Colonic mucosa (tissue), 4 donors: ENCODE measurements at regions not wholly inside any gene's neighbourhood (a gene's known extent, or its start where the extent isn't known, plus 50 kb on each side); places are given as distances from the start of the nearest gene placed in this dataset.
"Not testable (repeated sequence)": the region's sequence is repeated elsewhere in the genome, so short reads cannot be mapped to it uniquely, and the experiment has no call there.

ENCODE experiments used
- DNase-seq: peaks from one replicate; pipeline ENCODE4 v3.0.0-alpha.2; 2020
- H3K27ac ChIP-seq: fragments of 200-600 bp; one replicate; pipeline ENCODE4 v1.8.0; 2021
- H3K27me3 ChIP-seq: fragments of 200-600 bp; one replicate; pipeline ENCODE4 v1.8.0; 2021
- H3K36me3 ChIP-seq: fragments of 200-600 bp; one replicate; pipeline ENCODE4 v1.8.0; 2021
- H3K4me1 ChIP-seq: fragments of 200-600 bp; one replicate; pipeline ENCODE4 v1.8.0; 2021; ENCODE audit warnings: mild to moderate bottlenecking
- H3K4me3 ChIP-seq: fragments of 200-600 bp; one replicate; pipeline ENCODE4 v1.8.0; 2021
- H3K9ac ChIP-seq, 2 donors: one replicate each; pipeline ENCODE4 v1.7.0; 2013; ENCODE audit warnings: control low read depth in 2 of 2, low read depth in 2 of 2, low read length in 2 of 2
- H3K9me3 ChIP-seq: fragments of 200-600 bp; one replicate; pipeline ENCODE4 v1.8.0; 2021
- intact Hi-C: fragments of 100-400 bp; cut with DNase I; formaldehyde crosslinking; loops from one replicate; pipeline ENCODE4 v1.14.1; 2022
- TF ChIP-seq, protein P1 (sequence below): fragments of 200-600 bp; IDR thresholded peaks from one replicate; pipeline ENCODE4 v1.8.0; 2022; ENCODE audit warnings: antibody characterized with exemption, mild to moderate bottlenecking
- donor health status: healthy.
- donor health status: DM: no; HTN: no; CAD: no.
- donor health status: DM: no; HTN: no; CAD: no.

- no peaks in the 10 kb centered on the region for H3K4me1 ChIP-seq
- no peaks in the 10 kb centered on the region for H3K27me3 ChIP-seq
- no peak for DNase-seq
- H3K9me3 ChIP-seq: no peaks in the 10 kb centered on the region
- H3K4me3 ChIP-seq: no peak overlapping the region
- TF ChIP-seq, protein P1, sequence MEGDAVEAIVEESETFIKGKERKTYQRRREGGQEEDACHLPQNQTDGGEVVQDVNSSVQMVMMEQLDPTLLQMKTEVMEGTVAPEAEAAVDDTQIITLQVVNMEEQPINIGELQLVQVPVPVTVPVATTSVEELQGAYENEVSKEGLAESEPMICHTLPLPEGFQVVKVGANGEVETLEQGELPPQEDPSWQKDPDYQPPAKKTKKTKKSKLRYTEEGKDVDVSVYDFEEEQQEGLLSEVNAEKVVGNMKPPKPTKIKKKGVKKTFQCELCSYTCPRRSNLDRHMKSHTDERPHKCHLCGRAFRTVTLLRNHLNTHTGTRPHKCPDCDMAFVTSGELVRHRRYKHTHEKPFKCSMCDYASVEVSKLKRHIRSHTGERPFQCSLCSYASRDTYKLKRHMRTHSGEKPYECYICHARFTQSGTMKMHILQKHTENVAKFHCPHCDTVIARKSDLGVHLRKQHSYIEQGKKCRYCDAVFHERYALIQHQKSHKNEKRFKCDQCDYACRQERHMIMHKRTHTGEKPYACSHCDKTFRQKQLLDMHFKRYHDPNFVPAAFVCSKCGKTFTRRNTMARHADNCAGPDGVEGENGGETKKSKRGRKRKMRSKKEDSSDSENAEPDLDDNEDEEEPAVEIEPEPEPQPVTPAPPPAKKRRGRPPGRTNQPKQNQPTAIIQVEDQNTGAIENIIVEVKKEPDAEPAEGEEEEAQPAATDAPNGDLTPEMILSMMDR: no peak
- H3K27ac ChIP-seq: no peak overlapping the region
- H3K36me3 ChIP-seq: no peaks in the 10 kb centered on the region
- intact Hi-C loops: no loop called here
- H3K9ac ChIP-seq: no peak overlapping the region
Measured at GRCh38 chr2:175247159-175247558, 65.6 kb upstream of the ATP5MC3 start.

DNA sequence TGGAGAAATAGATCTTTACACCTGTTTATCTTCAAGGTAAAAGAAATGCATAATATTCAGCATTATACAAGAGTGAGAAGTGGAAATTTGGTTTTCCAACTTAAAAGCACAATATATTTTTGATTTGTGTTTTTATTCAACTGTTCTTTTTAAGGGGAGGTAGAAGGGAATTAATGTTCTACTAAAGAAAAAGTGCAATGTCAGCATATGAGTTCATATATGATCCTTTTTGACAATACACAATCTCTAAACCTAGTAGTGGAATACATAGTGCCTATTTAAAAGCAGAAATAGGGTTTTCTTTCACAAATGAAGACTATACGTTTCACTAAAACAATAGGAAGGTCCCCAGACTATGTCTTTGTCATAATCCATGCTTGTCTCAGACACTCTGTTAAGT lies 63.2 kb upstream of the ATP5MC3 start:
- no peak overlapping the region for H3K9ac ChIP-seq
- H3K4me3 ChIP-seq: no peak overlapping the region
- H3K27me3 ChIP-seq: no peaks in the 10 kb centered on the region
- no peaks in the 10 kb centered on the region for H3K36me3 ChIP-seq
- H3K27ac ChIP-seq: no peak overlapping the region
- intact Hi-C loops: no loop called here
- TF ChIP-seq, protein P1: no peak
- no peaks in the 10 kb centered on the region for H3K9me3 ChIP-seq
- no peaks in the 10 kb centered on the region for H3K4me1 ChIP-seq
- no peak for DNase-seq

- TF ChIP-seq, protein P1: no peak
- Histone ChIP-seq H3K9me3 (no peaks in the 10 kb centered on the region), H3K27ac (no peak overlapping the region), H3K9ac (no peak overlapping the region), H3K36me3 (no peaks in the 10 kb centered on the region), H3K4me1 (no peaks in the 10 kb centered on the region), H3K27me3 (no peaks in the 10 kb centered on the region), H3K4me3 (no peak overlapping the region)
- no peak for DNase-seq
- intact Hi-C loops: no loop called here
Measured at GRCh38 chr2:175241691-175242090, 60.2 kb upstream of the ATP5MC3 start.

GRCh38 chr2:175240033-175240432 lies 58.5 kb upstream of the ATP5MC3 start:
- H3K27ac ChIP-seq, DNase-seq, H3K9ac ChIP-seq, intact Hi-C loops, H3K27me3 ChIP-seq, H3K4me1 ChIP-seq, H3K4me3 ChIP-seq, H3K9me3 ChIP-seq, H3K36me3 ChIP-seq: not testable (repeated sequence)

DNA sequence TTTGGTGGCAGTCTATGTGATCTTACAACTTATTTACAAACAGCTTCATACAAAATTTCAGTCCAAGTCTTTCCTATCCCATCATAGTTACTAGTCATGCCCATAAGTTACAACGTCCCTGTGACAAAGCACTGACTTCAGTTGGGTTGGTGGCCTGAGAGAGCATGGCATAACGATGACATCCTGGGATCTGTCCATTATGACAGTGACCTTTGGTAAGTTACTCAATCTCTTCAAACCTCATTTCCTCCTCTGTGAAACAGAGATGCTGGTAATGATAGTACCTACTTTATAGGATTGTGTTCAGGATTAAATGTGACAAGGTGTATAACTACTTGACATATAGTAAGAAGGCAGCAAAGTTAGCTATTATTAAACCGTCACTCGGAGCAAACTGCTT lies 55.4 kb upstream of the ATP5MC3 start:
- Histone ChIP-seq H3K36me3 (no peaks in the 10 kb centered on the region), H3K27ac (no peak overlapping the region), H3K9me3 (no peaks in the 10 kb centered on the region), H3K4me3 (no peak overlapping the region), H3K4me1 (no peaks in the 10 kb centered on the region), H3K27me3 (no peaks in the 10 kb centered on the region), H3K9ac (no peak overlapping the region)
- intact Hi-C loops: no loop called here
- TF ChIP-seq, protein P1: no peak
- DNase-seq: no peak

- no peaks in the 10 kb centered on the region for H3K36me3 ChIP-seq
- TF ChIP-seq, protein P1: no peak
- intact Hi-C loops: no loop called here
Measured at GRCh38 chr2:175234650-175235049, 53.1 kb upstream of the ATP5MC3 start.

More at GRCh38 chr2:175234650-175235049, 53.1 kb upstream of the ATP5MC3 start:
- no peak overlapping the region for H3K9ac ChIP-seq
- no peak overlapping the region for H3K27ac ChIP-seq
- no peaks in the 10 kb centered on the region for H3K27me3 ChIP-seq
- no peaks in the 10 kb centered on the region for H3K4me1 ChIP-seq
- no peaks in the 10 kb centered on the region for H3K9me3 ChIP-seq
- DNase-seq: no peak
- no peak overlapping the region for H3K4me3 ChIP-seq
